Prostate gland (tissue), 2 donors: ENCODE measurements at regions not wholly inside any gene's neighbourhood (a gene's known extent, or its start where the extent isn't known, plus 50 kb on each side); places are given as distances from the start of the nearest gene placed in this dataset.

Experiments
- DNase-seq: peaks from one replicate; pipeline ENCODE4 v3.0.0-alpha.2; 2019; ENCODE audit warnings: low spot score
- H3K27ac ChIP-seq, 2 donors: fragments of 200-600 bp; sonication (generic); 2 replicates each; pipeline ENCODE4 v1.5.1; 2017 to 2019
- H3K27me3 ChIP-seq: fragments of 200-600 bp; sonication (generic); replicated peaks from 2 replicates; pipeline ENCODE4 v1.5.1; 2019; ENCODE audit not compliant: insufficient read depth
- H3K36me3 ChIP-seq, 2 donors: fragments of 200-600 bp; sonication (generic); 1 replicate in 1 of 2; 2 replicates in 1 of 2; pipeline versions ENCODE4 v1.5.1 to v1.8.1; 2017 to 2019
- H3K4me1 ChIP-seq: fragments of 200-600 bp; sonication (generic); replicated peaks from 2 replicates; pipeline ENCODE4 v1.5.1; 2019
- H3K4me3 ChIP-seq, 2 donors: fragments of 200-600 bp; sonication (generic); 2 replicates each; pipeline ENCODE4 v1.5.1; 2017 to 2019
- H3K9me3 ChIP-seq: fragments of 200-600 bp; sonication (generic); 2 replicates; pipeline ENCODE4 v1.5.1; 2017
- CTCF ChIP-seq, 4 experiments: fragments of 200-600 bp in 2 of 4; fragments of 450-650 bp in 2 of 4; sonication (generic) in 2 of 4; IDR thresholded peaks; 1 replicate in 3 of 4; 2 replicates in 1 of 4; pipeline ENCODE4 v1.5.1; 2016 to 2019; ENCODE audit warnings: antibody characterized with exemption in 4 of 4, mild to moderate bottlenecking in 2 of 4, moderate library complexity in 2 of 4
- POLR2A ChIP-seq: fragments of 450-650 bp; IDR thresholded peaks from one replicate; pipeline ENCODE4 v1.6.1; 2016; ENCODE audit warnings: antibody characterized with exemption, mild to moderate bottlenecking
- POLR2AphosphoS5 ChIP-seq: sonication (generic); formaldehyde crosslinking; IDR thresholded peaks from one replicate; pipeline ENCODE4 v1.6.1; 2017; ENCODE audit warnings: antibody characterized with exemption
- WGBS: methylation state at CpG from one replicate; pipeline ENCODE4 v1.1.5; 2018; 5-methylcytosine and 5-hydroxymethylcytosine counted together
- intact Hi-C: fragments of 100-400 bp; cut with DNase I; formaldehyde crosslinking; loops from one replicate; pipeline ENCODE4 v1.14.2; 2022

- H3K4me3 ChIP-seq = no peak overlapping the region
- intact Hi-C loops = no loop called here
- no peaks in the 10 kb centered on the region for H3K9me3 ChIP-seq
- no peaks in the 10 kb centered on the region for H3K36me3 ChIP-seq
- WGBS = 86% methylated on average over 5 of the region's 5 CpGs
- no peaks in the 10 kb centered on the region for H3K27me3 ChIP-seq
- no peak for DNase-seq
- no peak for TF ChIP-seq CTCF (IDR thresholded peaks at IDR 0.05)
- no peaks in the 10 kb centered on the region for H3K4me1 ChIP-seq
- no peak overlapping the region for H3K27ac ChIP-seq
Measured at GRCh38 chr12:79534029-79534867, 156.5 kb downstream of the PAWR start.

- H3K27me3 ChIP-seq = no peaks in the 10 kb centered on the region
- peak; percentile 16 for DNase-seq
- WGBS = 84% methylated on average over 7 of the region's 7 CpGs
Measured at GRCh38 chr12:79532907-79533288, 157.9 kb downstream of the PAWR start.

GRCh38 chr12:79531518-79531917 is 159.2 kb downstream of the PAWR start:
- no peak for DNase-seq
- WGBS = 97% methylated on average over 4 of the region's 4 CpGs
- Histone ChIP-seq H3K27me3 (no peaks in the 10 kb centered on the region), H3K9me3 (no peaks in the 10 kb centered on the region), H3K4me1 (no peaks in the 10 kb centered on the region), H3K27ac (no peak overlapping the region), H3K36me3 (no peaks in the 10 kb centered on the region), H3K4me3 (no peak overlapping the region)
- TF ChIP-seq POLR2A (no peak), POLR2AphosphoS5 (no peak), CTCF (IDR thresholded peaks at IDR 0.05) (no peak)
- intact Hi-C loops = no loop called here

More at GRCh38 chr12:79532907-79533288, 157.9 kb downstream of the PAWR start:
- H3K4me1 ChIP-seq = no peaks in the 10 kb centered on the region
- no peaks in the 10 kb centered on the region for H3K9me3 ChIP-seq
- H3K4me3 ChIP-seq = no peak overlapping the region
- intact Hi-C loops = no loop called here
- TF ChIP-seq CTCF (IDR thresholded peaks at IDR 0.05) (no peak), POLR2AphosphoS5 (peak; percentile 61)
- H3K27ac ChIP-seq = peak overlapping the region; percentile 7 to 32
- no peaks in the 10 kb centered on the region for H3K36me3 ChIP-seq

- no peaks in the 10 kb centered on the region for H3K27me3 ChIP-seq
- H3K36me3 ChIP-seq = no peaks in the 10 kb centered on the region
- H3K27ac ChIP-seq = no peak overlapping the region
- TF ChIP-seq POLR2A (no peak), POLR2AphosphoS5 (no peak), CTCF (IDR thresholded peaks at IDR 0.05) (no peak)
- H3K9me3 ChIP-seq = no peaks in the 10 kb centered on the region
- intact Hi-C loops = no loop called here
- no peak for DNase-seq
- no peaks in the 10 kb centered on the region for H3K4me1 ChIP-seq
- no peak overlapping the region for H3K4me3 ChIP-seq
- 89% methylated on average over 1 of the region's 1 CpG for WGBS
Measured at GRCh38 chr12:79527473-79527872, 163.3 kb downstream of the PAWR start.

GRCh38 chr12:79525357-79525756 is 165.4 kb downstream of the PAWR start:
- TF ChIP-seq POLR2AphosphoS5 = no peak
- TF ChIP-seq POLR2A = no peak
- intact Hi-C loops = no loop called here
- H3K4me3 ChIP-seq = no peak overlapping the region
- no peak for DNase-seq
- no peaks in the 10 kb centered on the region for H3K27me3 ChIP-seq
- H3K4me1 ChIP-seq = no peaks in the 10 kb centered on the region
- no peak overlapping the region for H3K27ac ChIP-seq
- no peaks in the 10 kb centered on the region for H3K9me3 ChIP-seq
- no peaks in the 10 kb centered on the region for H3K36me3 ChIP-seq
